ENCODE measurements at regions not wholly inside any gene's neighbourhood (a gene's known extent, or its start where the extent isn't known, plus 50 kb on each side); places are given as distances from the start of the nearest gene placed in this dataset.

DNA sequence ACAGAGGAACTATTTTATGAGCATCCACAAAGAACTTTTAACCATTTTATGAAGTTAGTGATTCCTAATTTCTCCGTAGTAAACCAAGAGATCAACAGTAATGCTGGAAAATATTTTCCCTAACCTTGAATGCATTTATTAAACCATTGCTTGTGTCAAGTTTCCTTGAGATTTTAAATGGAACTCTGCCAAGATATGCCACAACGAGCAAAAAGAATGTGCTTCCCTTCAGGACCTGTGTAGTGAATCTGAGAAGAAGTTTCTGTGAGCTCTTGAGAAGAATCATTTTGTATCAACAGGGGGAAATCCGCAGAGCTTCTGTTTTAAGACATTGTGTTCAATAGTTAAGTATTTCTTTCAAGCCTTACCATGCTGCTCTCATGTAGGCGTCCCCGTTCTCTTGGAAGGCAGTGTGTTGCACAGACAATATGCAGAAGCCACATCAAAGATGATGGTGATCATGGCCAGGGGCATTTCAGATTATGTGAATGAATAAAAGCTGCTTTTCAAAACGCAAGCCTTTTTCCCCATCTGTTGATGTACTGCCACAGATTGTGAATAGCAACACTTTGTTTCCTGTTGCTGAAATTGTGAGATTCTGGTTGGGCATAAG lies 439.8 kb downstream of the BMP2 start:
- TF ChIP-seq CTCF (IDR thresholded peaks at IDR 0.05; ENCODE audit: low read depth, low read length, missing control alignments) = no peak
- no peak for DNase-seq (ENCODE audit: low read depth)
- H3K4me3 ChIP-seq (ENCODE audit: low read depth, low read length) = no peak overlapping the region

DNA sequence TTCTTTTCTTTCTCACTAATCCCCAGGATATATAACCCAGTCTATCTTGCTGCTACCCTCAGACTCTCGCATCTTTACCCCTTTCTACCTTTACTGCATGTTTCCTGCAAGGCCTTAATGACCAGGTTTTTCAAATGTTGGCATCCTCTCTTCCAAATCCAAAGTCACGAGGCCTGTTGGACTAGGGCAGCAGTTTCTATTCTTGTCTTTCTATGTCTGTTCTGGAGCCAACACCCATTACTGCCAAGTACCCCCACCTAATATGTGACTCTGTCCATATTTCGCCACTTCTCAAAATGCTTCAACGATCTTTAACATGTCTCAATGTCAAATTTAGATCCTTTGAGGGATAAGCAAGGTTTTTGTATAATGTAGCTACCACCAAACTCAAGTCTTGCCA lies 443.4 kb downstream of the BMP2 start:
- DNase-seq (ENCODE audit: low read depth) = no peak
- no peak for TF ChIP-seq CTCF (IDR thresholded peaks at IDR 0.05; ENCODE audit: low read depth, low read length, missing control alignments)
- no peak overlapping the region for H3K4me3 ChIP-seq (ENCODE audit: low read depth, low read length)

- no peak overlapping the region for H3K4me3 ChIP-seq (ENCODE audit: low read depth, low read length)
- DNase-seq (ENCODE audit: low read depth) = no peak
- TF ChIP-seq CTCF (IDR thresholded peaks at IDR 0.05; ENCODE audit: low read depth, low read length, missing control alignments) = no peak
Measured at GRCh38 chr20:7214081-7214740, 446.7 kb downstream of the BMP2 start.

GRCh38 chr20:7217606-7218005 lies 450.1 kb downstream of the BMP2 start:
- H3K4me3 ChIP-seq (ENCODE audit: low read depth, low read length) = no peak overlapping the region
- no peak for TF ChIP-seq CTCF (IDR thresholded peaks at IDR 0.05; ENCODE audit: low read depth, low read length, missing control alignments)
- no peak for DNase-seq (ENCODE audit: low read depth)

- TF ChIP-seq CTCF (IDR thresholded peaks at IDR 0.05; ENCODE audit: low read depth, low read length, missing control alignments) = no peak
- no peak for DNase-seq (ENCODE audit: low read depth)
- H3K4me3 ChIP-seq (ENCODE audit: low read depth, low read length) = no peak overlapping the region
Measured at GRCh38 chr20:7220755-7221154, 453.3 kb downstream of the BMP2 start.

DNA sequence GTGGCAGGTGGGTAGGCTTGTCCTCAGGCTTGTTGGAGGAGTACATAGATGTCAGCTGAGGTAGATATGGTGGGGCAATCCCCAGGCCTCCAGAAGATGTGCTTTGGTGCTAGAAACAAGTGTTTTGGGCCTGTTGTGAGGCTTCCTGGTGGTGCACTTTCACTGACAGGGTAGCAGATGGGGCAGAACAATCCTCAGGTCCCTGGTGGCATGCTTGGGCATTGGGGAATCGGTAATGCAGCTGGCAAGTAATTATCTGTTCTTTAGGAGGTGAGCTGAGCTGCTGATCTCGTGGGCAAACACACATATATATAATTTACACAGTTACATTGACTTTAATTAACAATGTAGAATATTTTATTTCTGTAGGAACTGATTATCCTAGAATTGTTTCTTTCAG lies 458.7 kb downstream of the BMP2 start:
- no peak for DNase-seq (ENCODE audit: low read depth)
- TF ChIP-seq CTCF (IDR thresholded peaks at IDR 0.05; ENCODE audit: low read depth, low read length, missing control alignments) = no peak
- no peak overlapping the region for H3K4me3 ChIP-seq (ENCODE audit: low read depth, low read length)

DNA sequence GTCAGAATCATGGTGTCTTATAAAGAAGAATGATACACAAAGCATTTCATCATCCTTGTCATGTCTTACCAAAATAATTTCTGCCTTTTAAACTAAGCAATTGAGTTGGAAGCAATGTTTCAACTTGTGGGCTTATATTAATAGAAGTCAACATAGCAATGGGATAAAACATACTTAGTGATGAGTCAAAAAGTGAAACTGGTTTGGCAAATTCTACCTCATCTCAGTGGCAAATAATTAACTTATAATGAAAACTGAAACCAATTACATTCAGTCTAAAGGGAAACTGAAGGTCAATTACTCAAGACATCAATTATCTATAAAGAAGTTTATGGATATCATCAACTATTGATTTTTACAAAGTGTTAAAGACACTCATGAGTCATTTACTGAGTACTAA lies 463.8 kb downstream of the BMP2 start:
- TF ChIP-seq CTCF (IDR thresholded peaks at IDR 0.05; ENCODE audit: low read depth, low read length, missing control alignments) = no peak
- H3K4me3 ChIP-seq (ENCODE audit: low read depth, low read length) = no peak overlapping the region
- DNase-seq (ENCODE audit: low read depth) = no peak
